ENCODE measurements at regions not wholly inside any gene's neighbourhood (a gene's known extent, or its start where the extent isn't known, plus 50 kb on each side); places are given as distances from the start of the nearest gene placed in this dataset.

DNA sequence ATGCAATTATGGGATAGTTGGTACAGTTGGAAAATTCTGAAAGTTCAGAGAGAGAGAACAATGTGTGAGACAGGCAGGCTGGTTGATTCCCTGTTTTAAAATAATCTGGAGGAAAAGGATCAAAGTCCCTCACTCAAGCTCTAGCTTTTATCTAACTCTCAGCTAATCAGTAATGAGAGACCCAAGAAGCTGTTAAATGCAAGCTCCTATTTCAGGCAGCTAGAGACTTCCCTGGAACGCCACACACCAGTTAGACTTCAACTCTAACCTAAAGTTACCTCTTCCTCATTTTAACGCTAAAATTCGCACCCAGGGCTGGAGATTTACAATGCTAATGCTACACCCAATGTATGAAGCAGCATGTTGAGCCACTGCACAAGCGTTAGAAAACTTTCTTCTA is 243.1 kb downstream of the EN1 start:
- peaks cover 29% of the 10 kb centered on the region for H3K9me3 Mint-ChIP-seq
- H3K4me1 Mint-ChIP-seq: peaks cover 9% of the 10 kb centered on the region
- ATAC-seq: no peak
- no peak overlapping the region for H3K27ac Mint-ChIP-seq
- POLR2A ChIA-PET: interaction anchor here (0.6 kb wide), 1 partner anchor 50 kb away, joined by 3 read pairs; no protein-coding TSS in a partner anchor
- no peak for DNase-seq (ENCODE audit: low spot score)
- no peak overlapping the region for H3K4me3 Mint-ChIP-seq
- peaks cover 3% of the 10 kb centered on the region; the same call in 1 of the 2 replicates for H3K27me3 Mint-ChIP-seq (ENCODE audit: low read depth)
- TF ChIP-seq TP53 (CRISPR knock-in tag; IDR thresholded peaks at IDR 0.05): no peak
- CTCF ChIA-PET: no interaction called here
- peaks cover 28% of the 10 kb centered on the region for H3K36me3 Mint-ChIP-seq

DNA sequence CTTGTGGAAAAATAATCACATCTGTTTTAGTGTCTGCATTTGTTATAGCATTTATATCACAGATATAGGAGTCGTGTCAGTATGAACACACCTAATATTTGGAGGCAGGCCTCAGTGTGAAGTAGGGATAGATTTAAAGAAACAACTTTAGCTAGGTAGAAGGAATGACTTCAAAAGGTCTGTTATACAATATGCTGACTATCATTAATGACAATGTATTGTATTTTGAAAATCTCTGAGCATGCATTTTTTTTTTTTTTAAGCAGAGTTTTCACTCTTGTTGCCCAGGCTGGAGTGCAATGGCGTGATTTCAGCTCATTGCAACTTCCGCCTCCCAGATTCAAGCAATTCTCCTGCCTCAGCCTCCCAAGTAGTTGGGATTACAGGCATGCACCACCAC is 248.3 kb downstream of the EN1 start:
- Mint-ChIP-seq H3K36me3 (peaks cover 48% of the 10 kb centered on the region), H3K4me3 (no peak overlapping the region), H3K4me1 (peaks cover 4% of the 10 kb centered on the region; the same call in 1 of the 2 replicates), H3K27ac (no peak overlapping the region), H3K9me3 (peaks cover 60% of the 10 kb centered on the region), H3K27me3 (ENCODE audit: low read depth) (peaks cover 3% of the 10 kb centered on the region; the same call in 1 of the 2 replicates)
- ATAC-seq: no peak
- TF ChIP-seq, protein P1, sequence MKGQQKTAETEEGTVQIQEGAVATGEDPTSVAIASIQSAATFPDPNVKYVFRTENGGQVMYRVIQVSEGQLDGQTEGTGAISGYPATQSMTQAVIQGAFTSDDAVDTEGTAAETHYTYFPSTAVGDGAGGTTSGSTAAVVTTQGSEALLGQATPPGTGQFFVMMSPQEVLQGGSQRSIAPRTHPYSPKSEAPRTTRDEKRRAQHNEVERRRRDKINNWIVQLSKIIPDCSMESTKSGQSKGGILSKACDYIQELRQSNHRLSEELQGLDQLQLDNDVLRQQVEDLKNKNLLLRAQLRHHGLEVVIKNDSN (CRISPR knock-in tag; IDR thresholded peaks at IDR 0.05): no peak
- TF ChIP-seq, protein P2, sequence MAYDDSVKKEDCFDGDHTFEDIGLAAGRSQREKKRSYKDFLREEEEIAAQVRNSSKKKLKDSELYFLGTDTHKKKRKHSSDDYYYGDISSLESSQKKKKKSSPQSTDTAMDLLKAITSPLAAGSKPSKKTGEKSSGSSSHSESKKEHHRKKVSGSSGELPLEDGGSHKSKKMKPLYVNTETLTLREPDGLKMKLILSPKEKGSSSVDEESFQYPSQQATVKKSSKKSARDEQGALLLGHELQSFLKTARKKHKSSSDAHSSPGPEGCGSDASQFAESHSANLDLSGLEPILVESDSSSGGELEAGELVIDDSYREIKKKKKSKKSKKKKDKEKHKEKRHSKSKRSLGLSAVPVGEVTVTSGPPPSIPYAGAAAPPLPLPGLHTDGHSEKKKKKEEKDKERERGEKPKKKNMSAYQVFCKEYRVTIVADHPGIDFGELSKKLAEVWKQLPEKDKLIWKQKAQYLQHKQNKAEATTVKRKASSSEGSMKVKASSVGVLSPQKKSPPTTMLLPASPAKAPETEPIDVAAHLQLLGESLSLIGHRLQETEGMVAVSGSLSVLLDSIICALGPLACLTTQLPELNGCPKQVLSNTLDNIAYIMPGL (CRISPR knock-in tag; IDR thresholded peaks at IDR 0.05): no peak
- TF ChIP-seq, protein P3, sequence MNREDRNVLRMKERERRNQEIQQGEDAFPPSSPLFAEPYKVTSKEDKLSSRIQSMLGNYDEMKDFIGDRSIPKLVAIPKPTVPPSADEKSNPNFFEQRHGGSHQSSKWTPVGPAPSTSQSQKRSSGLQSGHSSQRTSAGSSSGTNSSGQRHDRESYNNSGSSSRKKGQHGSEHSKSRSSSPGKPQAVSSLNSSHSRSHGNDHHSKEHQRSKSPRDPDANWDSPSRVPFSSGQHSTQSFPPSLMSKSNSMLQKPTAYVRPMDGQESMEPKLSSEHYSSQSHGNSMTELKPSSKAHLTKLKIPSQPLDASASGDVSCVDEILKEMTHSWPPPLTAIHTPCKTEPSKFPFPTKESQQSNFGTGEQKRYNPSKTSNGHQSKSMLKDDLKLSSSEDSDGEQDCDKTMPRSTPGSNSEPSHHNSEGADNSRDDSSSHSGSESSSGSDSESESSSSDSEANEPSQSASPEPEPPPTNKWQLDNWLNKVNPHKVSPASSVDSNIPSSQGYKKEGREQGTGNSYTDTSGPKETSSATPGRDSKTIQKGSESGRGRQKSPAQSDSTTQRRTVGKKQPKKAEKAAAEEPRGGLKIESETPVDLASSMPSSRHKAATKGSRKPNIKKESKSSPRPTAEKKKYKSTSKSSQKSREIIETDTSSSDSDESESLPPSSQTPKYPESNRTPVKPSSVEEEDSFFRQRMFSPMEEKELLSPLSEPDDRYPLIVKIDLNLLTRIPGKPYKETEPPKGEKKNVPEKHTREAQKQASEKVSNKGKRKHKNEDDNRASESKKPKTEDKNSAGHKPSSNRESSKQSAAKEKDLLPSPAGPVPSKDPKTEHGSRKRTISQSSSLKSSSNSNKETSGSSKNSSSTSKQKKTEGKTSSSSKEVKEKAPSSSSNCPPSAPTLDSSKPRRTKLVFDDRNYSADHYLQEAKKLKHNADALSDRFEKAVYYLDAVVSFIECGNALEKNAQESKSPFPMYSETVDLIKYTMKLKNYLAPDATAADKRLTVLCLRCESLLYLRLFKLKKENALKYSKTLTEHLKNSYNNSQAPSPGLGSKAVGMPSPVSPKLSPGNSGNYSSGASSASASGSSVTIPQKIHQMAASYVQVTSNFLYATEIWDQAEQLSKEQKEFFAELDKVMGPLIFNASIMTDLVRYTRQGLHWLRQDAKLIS (CRISPR knock-in tag; IDR thresholded peaks at IDR 0.05; ENCODE audit: borderline replicate concordance): no peak
- TF ChIP-seq, protein P4, sequence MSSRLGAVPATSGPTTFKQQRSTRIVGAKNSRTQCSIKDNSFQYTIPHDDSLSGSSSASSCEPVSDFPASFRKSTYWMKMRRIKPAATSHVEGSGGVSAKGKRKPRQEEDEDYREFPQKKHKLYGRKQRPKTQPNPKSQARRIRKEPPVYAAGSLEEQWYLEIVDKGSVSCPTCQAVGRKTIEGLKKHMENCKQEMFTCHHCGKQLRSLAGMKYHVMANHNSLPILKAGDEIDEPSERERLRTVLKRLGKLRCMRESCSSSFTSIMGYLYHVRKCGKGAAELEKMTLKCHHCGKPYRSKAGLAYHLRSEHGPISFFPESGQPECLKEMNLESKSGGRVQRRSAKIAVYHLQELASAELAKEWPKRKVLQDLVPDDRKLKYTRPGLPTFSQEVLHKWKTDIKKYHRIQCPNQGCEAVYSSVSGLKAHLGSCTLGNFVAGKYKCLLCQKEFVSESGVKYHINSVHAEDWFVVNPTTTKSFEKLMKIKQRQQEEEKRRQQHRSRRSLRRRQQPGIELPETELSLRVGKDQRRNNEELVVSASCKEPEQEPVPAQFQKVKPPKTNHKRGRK (CRISPR knock-in tag; IDR thresholded peaks at IDR 0.05; ENCODE audit: borderline replicate concordance): no peak
- TF ChIP-seq MXD4 (CRISPR knock-in tag; IDR thresholded peaks at IDR 0.05; ENCODE audit: borderline replicate concordance) (no peak), RORB (CRISPR knock-in tag; IDR thresholded peaks at IDR 0.05) (no peak), FOXP1 (CRISPR knock-in tag; IDR thresholded peaks at IDR 0.05; ENCODE audit: borderline replicate concordance) (no peak), NFYB (CRISPR knock-in tag; conservative IDR thresholded peaks at IDR 0.05; ENCODE audit: low read depth) (no peak)
- TF ChIP-seq, protein P5, sequence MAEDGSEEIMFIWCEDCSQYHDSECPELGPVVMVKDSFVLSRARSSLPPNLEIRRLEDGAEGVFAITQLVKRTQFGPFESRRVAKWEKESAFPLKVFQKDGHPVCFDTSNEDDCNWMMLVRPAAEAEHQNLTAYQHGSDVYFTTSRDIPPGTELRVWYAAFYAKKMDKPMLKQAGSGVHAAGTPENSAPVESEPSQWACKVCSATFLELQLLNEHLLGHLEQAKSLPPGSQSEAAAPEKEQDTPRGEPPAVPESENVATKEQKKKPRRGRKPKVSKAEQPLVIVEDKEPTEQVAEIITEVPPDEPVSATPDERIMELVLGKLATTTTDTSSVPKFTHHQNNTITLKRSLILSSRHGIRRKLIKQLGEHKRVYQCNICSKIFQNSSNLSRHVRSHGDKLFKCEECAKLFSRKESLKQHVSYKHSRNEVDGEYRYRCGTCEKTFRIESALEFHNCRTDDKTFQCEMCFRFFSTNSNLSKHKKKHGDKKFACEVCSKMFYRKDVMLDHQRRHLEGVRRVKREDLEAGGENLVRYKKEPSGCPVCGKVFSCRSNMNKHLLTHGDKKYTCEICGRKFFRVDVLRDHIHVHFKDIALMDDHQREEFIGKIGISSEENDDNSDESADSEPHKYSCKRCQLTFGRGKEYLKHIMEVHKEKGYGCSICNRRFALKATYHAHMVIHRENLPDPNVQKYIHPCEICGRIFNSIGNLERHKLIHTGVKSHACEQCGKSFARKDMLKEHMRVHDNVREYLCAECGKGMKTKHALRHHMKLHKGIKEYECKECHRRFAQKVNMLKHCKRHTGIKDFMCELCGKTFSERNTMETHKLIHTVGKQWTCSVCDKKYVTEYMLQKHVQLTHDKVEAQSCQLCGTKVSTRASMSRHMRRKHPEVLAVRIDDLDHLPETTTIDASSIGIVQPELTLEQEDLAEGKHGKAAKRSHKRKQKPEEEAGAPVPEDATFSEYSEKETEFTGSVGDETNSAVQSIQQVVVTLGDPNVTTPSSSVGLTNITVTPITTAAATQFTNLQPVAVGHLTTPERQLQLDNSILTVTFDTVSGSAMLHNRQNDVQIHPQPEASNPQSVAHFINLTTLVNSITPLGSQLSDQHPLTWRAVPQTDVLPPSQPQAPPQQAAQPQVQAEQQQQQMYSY (CRISPR knock-in tag; IDR thresholded peaks at IDR 0.05): no peak
- TF ChIP-seq, protein P6, sequence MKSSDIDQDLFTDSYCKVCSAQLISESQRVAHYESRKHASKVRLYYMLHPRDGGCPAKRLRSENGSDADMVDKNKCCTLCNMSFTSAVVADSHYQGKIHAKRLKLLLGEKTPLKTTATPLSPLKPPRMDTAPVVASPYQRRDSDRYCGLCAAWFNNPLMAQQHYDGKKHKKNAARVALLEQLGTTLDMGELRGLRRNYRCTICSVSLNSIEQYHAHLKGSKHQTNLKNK (CRISPR knock-in tag; IDR thresholded peaks at IDR 0.05): no peak
- TF ChIP-seq, protein P7, sequence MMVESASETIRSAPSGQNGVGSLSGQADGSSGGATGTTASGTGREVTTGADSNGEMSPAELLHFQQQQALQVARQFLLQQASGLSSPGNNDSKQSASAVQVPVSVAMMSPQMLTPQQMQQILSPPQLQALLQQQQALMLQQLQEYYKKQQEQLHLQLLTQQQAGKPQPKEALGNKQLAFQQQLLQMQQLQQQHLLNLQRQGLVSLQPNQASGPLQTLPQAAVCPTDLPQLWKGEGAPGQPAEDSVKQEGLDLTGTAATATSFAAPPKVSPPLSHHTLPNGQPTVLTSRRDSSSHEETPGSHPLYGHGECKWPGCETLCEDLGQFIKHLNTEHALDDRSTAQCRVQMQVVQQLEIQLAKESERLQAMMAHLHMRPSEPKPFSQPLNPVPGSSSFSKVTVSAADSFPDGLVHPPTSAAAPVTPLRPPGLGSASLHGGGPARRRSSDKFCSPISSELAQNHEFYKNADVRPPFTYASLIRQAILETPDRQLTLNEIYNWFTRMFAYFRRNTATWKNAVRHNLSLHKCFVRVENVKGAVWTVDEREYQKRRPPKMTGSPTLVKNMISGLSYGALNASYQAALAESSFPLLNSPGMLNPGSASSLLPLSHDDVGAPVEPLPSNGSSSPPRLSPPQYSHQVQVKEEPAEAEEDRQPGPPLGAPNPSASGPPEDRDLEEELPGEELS (CRISPR knock-in tag; IDR thresholded peaks at IDR 0.05): no peak
- DNase-seq (ENCODE audit: low spot score): no peak
- ChIA-PET POLR2A (no interaction called here), CTCF (no interaction called here)

Data from WTC11 (cell line).